ENCODE measurements at regions not wholly inside any gene's neighbourhood (a gene's known extent, or its start where the extent isn't known, plus 50 kb on each side); places are given as distances from the start of the nearest gene placed in this dataset.

- DNase-seq = peak; percentile 22
These were observed 85.9 kb downstream of the ZNF280B start for GRCh38 chr22:22422629-22423112.

- no peak for DNase-seq
These were observed 84.9 kb downstream of the ZNF280B start for GRCh38 chr22:22423681-22424080.

GRCh38 chr22:22424210-22424800 lies 84.2 kb downstream of the ZNF280B start:
- DNase-seq = no peak

DNA sequence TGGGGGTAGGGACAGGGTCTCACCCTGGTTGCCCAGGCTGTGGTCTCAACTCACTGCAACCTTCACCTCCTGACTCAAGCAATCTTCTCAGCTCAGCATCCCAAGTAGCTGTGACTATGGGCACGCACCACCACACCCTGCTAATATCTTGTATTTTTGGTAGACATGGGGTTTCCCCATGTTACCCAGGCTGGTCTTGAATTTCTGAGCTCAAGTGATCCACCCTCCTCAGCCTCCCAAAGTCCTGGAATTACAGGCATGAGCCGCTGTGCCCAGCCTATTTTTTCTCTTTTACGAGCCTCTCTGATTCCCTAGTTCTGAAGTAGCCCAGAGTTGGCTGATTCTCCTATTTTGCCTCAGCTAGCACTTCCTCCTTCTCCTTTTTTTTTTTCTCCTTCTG lies 83.6 kb downstream of the ZNF280B start:
- no peak for DNase-seq

- DNase-seq = no peak
These were observed 83.2 kb downstream of the ZNF280B start for GRCh38 chr22:22425356-22425755.

GRCh38 chr22:22425783-22426624 lies 82.5 kb downstream of the ZNF280B start:
- no peak for DNase-seq

DNA sequence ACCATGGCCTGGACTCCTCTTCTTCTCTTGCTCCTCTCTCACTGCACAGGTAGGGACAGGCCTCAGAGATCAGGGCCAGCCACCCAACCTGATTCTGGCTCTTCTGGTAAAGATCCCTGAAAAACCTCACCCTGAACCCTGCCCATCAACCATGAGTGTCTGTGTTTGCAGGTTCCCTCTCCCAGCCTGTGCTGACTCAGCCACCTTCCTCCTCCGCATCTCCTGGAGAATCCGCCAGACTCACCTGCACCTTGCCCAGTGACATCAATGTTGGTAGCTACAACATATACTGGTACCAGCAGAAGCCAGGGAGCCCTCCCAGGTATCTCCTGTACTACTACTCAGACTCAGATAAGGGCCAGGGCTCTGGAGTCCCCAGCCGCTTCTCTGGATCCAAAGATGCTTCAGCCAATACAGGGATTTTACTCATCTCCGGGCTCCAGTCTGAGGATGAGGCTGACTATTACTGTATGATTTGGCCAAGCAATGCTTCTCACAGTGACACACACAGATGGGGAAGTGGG lies 80.9 kb downstream of the ZNF280B start:
- DNase-seq = no peak

DNA sequence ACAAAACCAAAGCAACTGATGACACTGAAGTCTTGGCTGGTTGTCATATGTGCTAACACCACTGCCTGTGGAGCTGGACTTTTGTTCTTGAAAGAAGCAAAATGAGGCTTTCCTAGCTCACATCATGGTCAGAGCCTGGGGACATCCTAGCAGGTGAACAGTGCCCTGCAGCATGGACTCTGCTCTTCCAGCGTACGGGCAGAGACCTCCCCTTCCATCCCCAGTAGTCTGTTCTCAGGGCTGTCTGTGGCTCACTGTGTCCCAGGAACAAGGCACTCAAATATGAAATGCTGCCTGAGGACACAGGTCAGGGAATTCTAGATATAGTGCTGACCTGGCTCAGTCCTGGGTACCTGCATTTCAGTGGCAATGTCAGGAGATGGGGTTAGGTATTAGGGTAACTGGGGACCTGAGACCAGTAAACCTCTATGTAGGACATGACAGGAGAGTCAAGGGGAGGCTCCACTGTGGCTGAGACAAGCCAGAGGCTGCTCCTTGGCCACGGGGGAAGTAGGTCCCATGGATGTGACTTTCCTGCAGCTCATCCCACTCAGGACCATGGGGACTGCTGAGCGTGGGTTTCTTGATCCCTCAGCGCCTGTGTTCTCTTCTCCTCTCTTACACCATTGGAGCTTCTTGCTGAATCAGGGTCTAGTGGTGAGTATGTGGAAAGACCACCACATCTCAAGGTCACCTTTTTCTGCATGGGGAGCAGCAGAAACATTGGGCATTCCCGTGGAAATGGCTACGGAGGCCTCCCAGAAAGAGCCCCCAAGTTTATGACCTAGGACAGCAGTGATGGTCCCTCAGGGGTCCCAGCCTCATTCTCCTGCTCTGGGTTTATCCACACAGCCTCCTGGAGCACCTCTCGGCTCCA lies 80.1 kb downstream of the ZNF280B start:
- no peak for DNase-seq

DNA sequence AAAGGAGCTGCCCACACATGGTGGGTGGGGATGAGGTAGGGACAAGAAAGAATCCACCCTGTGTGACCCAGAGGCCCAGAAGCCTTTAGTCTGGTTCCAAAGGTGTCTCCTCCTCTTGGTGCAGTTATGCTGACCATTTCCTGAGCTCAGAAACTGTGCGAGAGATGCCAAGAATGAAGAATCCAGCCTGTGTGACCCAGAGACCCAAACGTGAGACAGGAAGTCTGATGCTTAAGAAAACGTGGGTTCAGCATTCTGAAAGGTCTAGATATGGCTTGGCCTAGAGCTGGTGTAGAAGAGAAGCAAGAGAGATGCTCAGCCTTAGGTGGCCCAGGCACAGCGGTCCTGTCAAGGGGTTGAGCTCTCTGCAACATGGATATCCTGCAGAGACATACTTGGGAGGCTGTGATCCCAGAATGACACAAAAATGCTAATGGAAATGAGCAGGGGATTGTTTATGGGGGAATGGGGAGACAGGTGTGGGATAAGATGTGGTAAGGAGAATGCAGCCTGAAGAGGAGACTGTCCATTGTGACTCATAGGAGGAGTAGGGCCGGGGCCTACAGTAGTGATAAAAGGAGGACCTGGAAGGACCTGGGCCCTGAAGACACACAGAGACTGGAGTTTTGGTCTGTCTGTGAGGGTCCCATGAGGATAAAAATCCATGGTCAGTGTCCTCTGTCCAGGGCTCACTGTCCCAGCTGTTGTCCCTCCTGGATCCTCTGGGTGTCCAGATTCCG lies 79.0 kb downstream of the ZNF280B start:
- DNase-seq = no peak

DNA sequence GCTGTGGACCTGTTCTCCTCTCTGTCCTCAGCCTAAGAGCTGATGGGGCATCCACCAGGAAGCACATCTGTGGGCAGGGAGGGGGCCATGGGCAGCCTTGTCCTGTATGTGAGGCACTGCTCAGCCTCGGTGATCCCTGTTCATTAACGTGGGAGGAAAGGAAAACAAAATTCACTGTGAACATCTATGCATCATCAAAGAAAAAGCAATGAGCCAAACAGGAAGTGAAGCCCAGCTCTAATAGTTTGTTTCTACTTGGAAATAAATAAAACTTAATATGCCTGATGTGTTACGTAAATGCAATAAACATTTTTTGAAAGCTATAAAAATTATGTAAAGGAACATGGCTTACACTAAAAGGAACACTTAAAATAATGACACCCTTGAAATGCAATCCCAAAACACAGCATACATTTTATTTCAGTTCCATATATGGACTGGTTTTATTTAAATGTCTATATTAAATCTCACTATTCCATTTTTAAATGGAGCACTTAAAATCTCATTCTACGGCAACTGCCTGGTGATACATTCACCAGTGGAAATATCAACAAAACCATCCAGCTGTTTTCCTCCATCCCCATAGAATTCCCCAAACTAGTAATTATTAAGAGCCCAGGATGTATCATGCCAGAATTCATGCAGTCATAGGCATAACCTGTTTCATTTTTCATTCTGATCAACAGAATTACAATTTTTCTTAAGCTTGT lies 78.3 kb downstream of the ZNF280B start:
- DNase-seq = no peak

DNA sequence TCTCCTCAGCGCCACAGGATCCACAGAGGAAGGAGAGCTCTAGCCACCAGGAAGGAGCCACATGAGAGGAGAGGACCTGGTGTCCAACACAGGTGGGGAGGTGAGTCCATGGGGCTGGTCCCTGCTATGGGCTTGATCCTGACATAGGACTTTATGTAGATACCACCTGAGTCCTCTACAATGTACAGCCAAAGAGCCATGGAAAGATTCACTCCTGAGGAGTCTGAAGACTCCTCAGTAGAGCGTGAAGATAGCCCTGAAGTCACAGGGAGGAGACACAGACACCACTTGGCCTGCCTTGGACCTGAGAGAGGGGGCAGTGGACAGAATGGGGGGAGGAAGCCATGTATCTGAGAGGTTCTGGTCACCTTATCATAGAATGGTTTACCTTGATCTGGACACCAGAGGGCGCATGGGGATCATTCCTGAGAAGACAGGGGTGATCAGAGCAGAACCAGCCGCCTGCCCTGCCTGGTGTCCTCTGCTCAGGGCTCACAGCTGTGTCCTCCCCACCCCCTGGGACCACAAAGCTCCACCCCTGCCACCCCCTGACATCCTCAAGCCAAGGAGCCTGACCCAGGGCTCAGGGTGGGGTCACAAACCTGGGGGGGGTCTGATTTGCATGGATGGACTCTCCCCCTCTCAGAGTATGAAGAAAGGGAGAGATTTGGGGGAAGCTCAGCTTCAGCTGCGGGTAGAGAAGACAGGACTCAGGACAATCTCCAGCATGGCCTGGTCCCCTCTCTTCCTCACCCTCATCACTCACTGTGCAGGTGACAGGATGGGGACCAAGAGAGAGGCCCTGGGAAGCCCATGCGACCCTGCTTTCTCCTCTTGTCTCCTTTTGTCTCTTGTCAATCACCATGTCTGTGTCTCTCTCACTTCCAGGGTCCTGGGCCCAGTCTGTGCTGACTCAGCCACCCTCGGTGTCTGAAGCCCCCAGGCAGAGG lies 77.0 kb downstream of the ZNF280B start:
- DNase-seq = peak; percentile 16

DNA sequence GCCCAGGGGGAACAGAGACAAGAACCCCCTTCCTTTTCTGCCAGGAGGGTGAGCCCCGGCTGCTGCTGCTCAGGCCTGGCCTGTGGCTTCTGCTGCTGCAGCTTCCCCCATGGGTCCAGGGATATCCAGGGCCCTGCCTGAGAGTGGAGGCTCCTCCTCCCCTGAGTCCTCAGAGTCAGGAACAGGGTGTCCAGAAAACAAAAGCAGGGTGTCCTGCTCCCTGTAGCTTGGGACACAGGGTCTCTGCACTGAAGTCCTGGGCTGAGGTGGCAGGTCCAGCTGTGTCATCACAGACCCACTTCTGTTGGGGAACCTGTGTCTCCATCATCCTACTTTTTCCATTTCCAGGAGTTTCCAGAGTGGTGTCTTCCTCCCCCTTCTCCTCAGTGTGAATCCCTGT lies 76.1 kb downstream of the ZNF280B start:
- DNase-seq = no peak

DNA sequence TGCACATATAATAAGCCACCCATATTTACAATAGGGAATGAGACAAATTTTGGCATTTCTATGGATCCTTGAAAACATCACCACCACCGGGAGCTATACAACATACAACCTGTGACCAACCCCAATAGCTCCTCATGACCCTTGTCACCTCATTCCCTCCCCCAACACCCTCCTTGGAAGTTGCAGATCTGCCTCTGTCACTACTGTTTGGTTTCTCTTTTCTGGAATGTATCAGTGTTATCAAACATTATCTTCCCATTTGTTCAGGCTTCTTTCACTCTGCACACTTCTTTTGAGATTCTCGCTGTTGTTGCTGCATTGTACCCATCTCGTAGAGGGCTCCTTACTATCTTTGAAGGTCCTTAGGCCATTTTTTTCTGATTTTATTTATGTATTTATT lies 75.6 kb downstream of the ZNF280B start:
- DNase-seq = no peak

- no peak for DNase-seq
These were observed 74.8 kb downstream of the ZNF280B start for GRCh38 chr22:22433770-22434169.

Measured in amniotic stem cell (primary cell).